SK-N-SH (cell line): ENCODE measurements at regions not wholly inside any gene's neighbourhood (a gene's known extent, or its start where the extent isn't known, plus 50 kb on each side); places are given as distances from the start of the nearest gene placed in this dataset.

Source experiments
- CTCF ChIA-PET: fragments of 300-600, 350-600 bp; formaldehyde crosslinking; extraction: SDS; loops from one replicate; lab custom pipeline; 2021; lab: Yijun Ruan, JAX
- POLR2A ChIA-PET: fragments of 350-600 bp; sonication (Branson Sonifier 250); formaldehyde crosslinking; extraction: SDS; loops from one replicate; lab custom pipeline; 2020; ENCODE audit warnings: antibody characterized with exemption, inconsistent platforms; lab: Yijun Ruan, JAX
- DNase-seq: peaks from one replicate; pipeline ENCODE4 v3.0.0; 2012
- H2AFZ ChIP-seq: fragments of 200-600 bp; sonication (generic); 2 replicates; pipeline ENCODE4 v1.8.1; 2016; ENCODE audit warnings: antibody characterized with exemption, mild to moderate bottlenecking, low read depth
- H3F3A ChIP-seq: fragments of 200-600 bp; sonication (generic); replicated peaks from 2 replicates; pipeline ENCODE3; 2016; ENCODE audit warnings: antibody characterized with exemption, mild to moderate bottlenecking; ENCODE audit not compliant: insufficient read depth
- H3K27ac ChIP-seq, 2 experiments: fragments of 200-500 bp in 1 of 2; fragments of 200-600 bp in 1 of 2; sonication (Bioruptor generic) in 1 of 2; sonication (generic), shearing (Covaris generic) in 1 of 2; 2 replicates each; pipeline versions ENCODE4 v1.5.1 to v1.6.1; 2014 to 2016; ENCODE audit warnings: low read depth in 2 of 2, inconsistent platforms in 1 of 2, low read length in 1 of 2, mild to moderate bottlenecking in 1 of 2, mixed read lengths in 1 of 2
- H3K27me3 ChIP-seq: fragments of 200-600 bp; sonication (generic), shearing (Covaris generic); 2 replicates; pipeline ENCODE4 v1.6.1; 2016; ENCODE audit warnings: mixed run types; ENCODE audit not compliant: insufficient read depth
- H3K36me3 ChIP-seq, 2 experiments: fragments of 200-500 bp in 1 of 2; fragments of 200-600 bp in 1 of 2; sonication (Bioruptor generic) in 1 of 2; sonication (generic) in 1 of 2; replicated peaks in 1 of 2; 2 replicates each; pipeline versions ENCODE3 to v1.5.1; 2014 to 2016; ENCODE audit warnings: low read length in 1 of 2, mild to moderate bottlenecking in 1 of 2; ENCODE audit not compliant: insufficient read depth in 2 of 2, control insufficient read depth in 1 of 2
- H3K4me1 ChIP-seq, 2 experiments: fragments of 200-500 bp in 1 of 2; fragments of 200-600 bp in 1 of 2; sonication (Bioruptor generic) in 1 of 2; sonication (generic), shearing (Covaris generic) in 1 of 2; 2 replicates each; pipeline versions ENCODE4 v1.5.1 to v1.6.1; 2014 to 2016; ENCODE audit warnings: low read depth in 1 of 2, low read length in 1 of 2, mixed run types in 1 of 2; ENCODE audit not compliant: insufficient read depth in 2 of 2, control insufficient read depth in 1 of 2
- H3K4me2 ChIP-seq: fragments of 200-600 bp; sonication (generic), shearing (Covaris generic); 2 replicates; pipeline ENCODE4 v1.6.1; 2017; ENCODE audit warnings: mixed run types
- H3K4me3 ChIP-seq, 2 experiments: fragments of 200-500 bp in 1 of 2; fragments of 200-600 bp in 1 of 2; sonication (Bioruptor generic) in 1 of 2; sonication (generic), shearing (Covaris generic) in 1 of 2; 2 replicates each; pipeline versions ENCODE4 v1.5.1 to v1.8.1; 2014 to 2016; ENCODE audit warnings: low read depth in 2 of 2, inconsistent platforms in 1 of 2, low read length in 1 of 2, mild to moderate bottlenecking in 1 of 2, mixed read lengths in 1 of 2, moderate library complexity in 1 of 2
- H3K79me2 ChIP-seq: fragments of 200-600 bp; sonication (generic); 2 replicates; pipeline ENCODE4 v1.8.1; 2017; ENCODE audit warnings: mild to moderate bottlenecking; ENCODE audit not compliant: insufficient read depth
- H3K9ac ChIP-seq: fragments of 200-600 bp; sonication (generic); 2 replicates; pipeline ENCODE4 v1.6.1; 2017; ENCODE audit warnings: mixed run types
- H3K9me2 ChIP-seq: fragments of 200-600 bp; sonication (generic); 2 replicates; pipeline ENCODE4 v1.6.1; 2017; ENCODE audit warnings: mixed run types
- H3K9me3 ChIP-seq: fragments of 200-600 bp; sonication (generic); 2 replicates; pipeline ENCODE4 v1.6.1; 2017; ENCODE audit warnings: mixed run types, mild to moderate bottlenecking, moderate library complexity
- H4K20me1 ChIP-seq: fragments of 200-600 bp; sonication (generic); 2 replicates; pipeline ENCODE4 v1.6.1; 2017; ENCODE audit warnings: mild to moderate bottlenecking, mixed run types; ENCODE audit not compliant: insufficient read depth
- CHD2 ChIP-seq: fragments of 150-350 bp; IDR thresholded peaks from 2 replicates; pipeline ENCODE4 v1.6.1; 2018; ENCODE audit warnings: low read length; ENCODE audit not compliant: partially characterized antibody
- ELF1 ChIP-seq: IDR thresholded peaks from 2 replicates; pipeline ENCODE4 v1.4.0; 2012
- GATA2 ChIP-seq: sonication (generic); formaldehyde crosslinking; IDR thresholded peaks from 2 replicates; pipeline ENCODE4 v1.5.0; 2020; ENCODE audit warnings: mild to moderate bottlenecking, missing genetic modification reagents
- IRF3 ChIP-seq: fragments of 150-350 bp; IDR thresholded peaks from 2 replicates; pipeline ENCODE4 v1.6.1; 2016; ENCODE audit warnings: mild to moderate bottlenecking, low read depth, low read length
- JUND ChIP-seq: IDR thresholded peaks from 2 replicates; pipeline ENCODE4 v1.4.0; 2012
- MEF2A ChIP-seq: IDR thresholded peaks from 2 replicates; pipeline ENCODE4 v1.4.0; 2012; ENCODE audit warnings: low read depth, borderline replicate concordance
- MXI1 ChIP-seq: IDR thresholded peaks from 2 replicates; pipeline ENCODE4 v1.6.1; 2012; ENCODE audit warnings: mild to moderate bottlenecking, low read depth, low read length, improper control_type of control experiment
- NFIC ChIP-seq: IDR thresholded peaks from 2 replicates; pipeline ENCODE4 v1.4.0; 2012; ENCODE audit warnings: borderline replicate concordance
- NRF1 ChIP-seq: IDR thresholded peaks from 2 replicates; pipeline ENCODE4 v1.6.1; 2012; ENCODE audit warnings: low read depth, mild to moderate bottlenecking, low read length
- POLR2AphosphoS5 ChIP-seq: IDR thresholded peaks from 2 replicates; pipeline ENCODE4 v1.6.1; 2012; ENCODE audit warnings: low read depth, low read length
- RAD21 ChIP-seq: IDR thresholded peaks from 2 replicates; pipeline ENCODE4 v1.6.1; 2012; ENCODE audit warnings: mild to moderate bottlenecking, low read length
- RCOR1 ChIP-seq: fragments of 150-350 bp; IDR thresholded peaks from 2 replicates; pipeline ENCODE4 v1.6.1; 2017; ENCODE audit warnings: antibody characterized with exemption, low read length
- SIN3A ChIP-seq: IDR thresholded peaks from 2 replicates; pipeline ENCODE4 v1.6.1; 2012; ENCODE audit warnings: low read depth, mild to moderate bottlenecking, low read length, moderate library complexity, borderline replicate concordance
- SMC3 ChIP-seq: IDR thresholded peaks from 2 replicates; pipeline ENCODE4 v1.6.1; 2012; ENCODE audit warnings: low read depth, low read length, improper control_type of control experiment
- TCF12 ChIP-seq: IDR thresholded peaks from 2 replicates; pipeline ENCODE4 v1.4.0; 2012
- TEAD4 ChIP-seq: IDR thresholded peaks from 2 replicates; pipeline ENCODE4 v1.4.0; 2012; ENCODE audit warnings: mild to moderate bottlenecking, borderline replicate concordance; ENCODE audit not compliant: insufficient read depth
- ZBTB33 ChIP-seq: IDR thresholded peaks from 2 replicates; pipeline ENCODE4 v1.4.0; 2012; ENCODE audit warnings: low read depth, borderline replicate concordance
- WGBS: methylation state at CpG from one replicate; pipeline ENCODE4 v1.1.6; 2017; ENCODE audit warnings: low lambda C conversion rate; 5-methylcytosine and 5-hydroxymethylcytosine counted together

GRCh38 chr6:139923964-139924475, 549.6 kb upstream of the CITED2 start:
- DNase-seq: no peak
- POLR2A ChIA-PET: no interaction called here
- Histone ChIP-seq H3K79me2 (no peaks in the 10 kb centered on the region), H4K20me1 (no peaks in the 10 kb centered on the region), H3K9me2 (no peaks in the 10 kb centered on the region), H3K27ac (no peak overlapping the region), H3K4me2 (no peak overlapping the region), H3K27me3 (no peaks in the 10 kb centered on the region), H3K36me3 (no peaks in the 10 kb centered on the region), H2AFZ (no peak overlapping the region), H3K9me3 (no peaks in the 10 kb centered on the region), H3K4me3 (no peak overlapping the region), H3F3A (peaks cover 9% of the 10 kb centered on the region), H3K4me1 (peaks cover 12% of the 10 kb centered on the region in 2 experiments; a peak in 3 of 4 replicates), H3K9ac (no peak overlapping the region)
- CTCF ChIA-PET: no interaction called here
- TF ChIP-seq NRF1: no peak
- no peak for TF ChIP-seq POLR2AphosphoS5
- TF ChIP-seq JUND: no peak
- no peak for TF ChIP-seq NFIC
- no peak for TF ChIP-seq TEAD4
- TF ChIP-seq SIN3A: no peak
- TF ChIP-seq CHD2: no peak
- TF ChIP-seq GATA2: no peak
- no peak for TF ChIP-seq MXI1
- TF ChIP-seq RCOR1: no peak
- no peak for TF ChIP-seq ELF1
- TF ChIP-seq SMC3: no peak
- TF ChIP-seq IRF3: no peak
- 94% methylated on average over 5 of the region's 5 CpGs for WGBS

- POLR2A ChIA-PET: no interaction called here
- H3K27me3 ChIP-seq: no peaks in the 10 kb centered on the region
- TF ChIP-seq ZBTB33: no peak
- TF ChIP-seq NRF1: no peak
- no peak for TF ChIP-seq RAD21
- no peak for TF ChIP-seq CHD2
- no peak for TF ChIP-seq MEF2A
- TF ChIP-seq RCOR1: no peak
- no peak for TF ChIP-seq TCF12
- TF ChIP-seq, all 33 proteins: peak for 0
- Histone ChIP-seq H3K36me3 (no peaks in the 10 kb centered on the region), H3K4me3 (no peak overlapping the region), H3K4me1 (peaks cover 12% of the 10 kb centered on the region in 2 experiments; a peak in 3 of 4 replicates), H3K9me3 (no peaks in the 10 kb centered on the region), H3K27ac (no peak overlapping the region), H3K9me2 (no peaks in the 10 kb centered on the region), H4K20me1 (no peaks in the 10 kb centered on the region), H3K4me2 (no peak overlapping the region), H3F3A (peaks cover 9% of the 10 kb centered on the region), H2AFZ (no peak overlapping the region), H3K9ac (no peak overlapping the region), H3K79me2 (no peaks in the 10 kb centered on the region)
- no peak for DNase-seq
- 89% methylated on average over 4 of the region's 4 CpGs for WGBS
- CTCF ChIA-PET: interaction anchor here (1.2 to 1.9 kb wide), 2 partner anchors 10 to 40 kb away, joined by 4 read pairs; no protein-coding TSS in a partner anchor
Measured at GRCh38 chr6:139922236-139922635, 547.8 kb upstream of the CITED2 start.
